ENCODE measurements at regions not wholly inside any gene's neighbourhood (a gene's known extent, or its start where the extent isn't known, plus 50 kb on each side); places are given as distances from the start of the nearest gene placed in this dataset.

DNA sequence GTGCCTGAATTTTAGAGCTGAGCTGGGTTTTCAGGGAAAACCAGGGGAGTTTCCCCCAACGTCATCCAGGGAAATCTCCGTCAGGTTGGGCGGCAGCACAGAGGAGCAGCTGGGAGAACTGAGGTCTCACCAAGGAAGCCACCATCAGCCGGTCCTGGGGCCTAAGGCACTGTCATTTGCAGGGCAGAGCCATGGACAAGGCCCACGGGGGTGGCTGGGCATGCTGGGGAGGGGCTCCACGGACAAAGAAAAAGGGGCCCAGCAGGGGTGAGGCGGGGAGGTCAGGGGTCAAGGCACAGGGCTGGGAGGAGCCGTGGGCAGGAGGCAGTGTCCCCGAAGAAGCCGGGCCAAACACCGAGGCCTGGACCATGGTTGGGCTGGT is 109.8 kb downstream of the HMX1 start:
- no peak for DNase-seq (ENCODE audit: low read depth, low spot score)
- no peak overlapping the region for H3K4me3 ChIP-seq (ENCODE audit: low read length)

DNA sequence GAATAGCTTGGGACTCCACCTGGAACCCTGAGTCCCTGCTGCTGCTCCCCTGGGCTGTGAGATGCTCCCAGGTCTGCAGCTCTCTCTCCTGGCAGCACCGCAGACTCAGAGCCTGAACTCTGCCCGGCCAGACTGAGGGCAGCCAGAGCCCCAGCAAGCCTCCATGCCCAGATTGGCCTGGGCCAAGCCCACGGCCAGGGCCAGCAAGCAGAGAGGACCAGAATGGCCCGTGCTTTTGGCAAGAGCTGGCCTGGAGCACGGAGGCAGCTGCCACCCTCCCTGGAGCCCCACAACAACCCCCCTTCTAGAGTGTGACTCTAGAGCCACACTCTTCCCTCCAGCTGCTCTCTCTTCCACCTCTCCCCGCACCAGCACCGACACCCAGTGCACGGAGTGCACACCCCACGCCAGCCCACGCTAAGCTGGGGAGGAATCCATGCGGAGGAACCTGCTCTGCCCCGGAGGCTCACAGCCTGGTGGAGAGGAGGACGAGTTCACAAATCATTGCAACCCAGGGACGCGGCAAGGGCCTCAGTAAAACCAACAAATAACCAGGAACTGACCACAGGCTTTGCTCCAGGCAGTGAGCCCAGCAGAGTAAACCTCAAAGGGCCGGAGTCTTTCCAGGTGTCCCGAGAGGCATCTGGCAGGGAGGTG is 110.3 kb downstream of the HMX1 start:
- no peak for DNase-seq (ENCODE audit: low read depth, low spot score)
- H3K4me3 ChIP-seq (ENCODE audit: low read length), result no peak overlapping the region

DNA sequence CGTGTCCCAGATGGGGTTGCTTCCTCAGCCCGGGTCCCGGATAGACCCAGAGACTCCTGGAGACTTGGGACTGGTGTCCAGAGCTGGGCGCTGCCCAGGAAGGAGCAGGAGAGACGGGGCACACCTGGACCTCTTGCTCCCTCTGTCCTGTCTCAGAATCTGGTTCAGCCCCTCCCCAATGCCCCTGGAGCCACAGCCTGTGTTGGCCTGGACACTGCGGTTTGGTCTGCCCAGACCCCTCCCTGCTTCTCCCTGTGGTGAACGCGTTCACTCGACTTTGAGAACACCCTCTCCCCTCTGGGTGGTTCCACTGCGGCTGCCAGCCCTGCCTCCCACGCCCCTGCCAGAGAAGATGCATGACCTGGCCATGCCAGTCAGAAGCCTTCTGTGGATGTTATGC is 111.1 kb downstream of the HMX1 start:
- no peak for DNase-seq (ENCODE audit: low read depth, low spot score)
- no peak overlapping the region for H3K4me3 ChIP-seq (ENCODE audit: low read length)

DNA sequence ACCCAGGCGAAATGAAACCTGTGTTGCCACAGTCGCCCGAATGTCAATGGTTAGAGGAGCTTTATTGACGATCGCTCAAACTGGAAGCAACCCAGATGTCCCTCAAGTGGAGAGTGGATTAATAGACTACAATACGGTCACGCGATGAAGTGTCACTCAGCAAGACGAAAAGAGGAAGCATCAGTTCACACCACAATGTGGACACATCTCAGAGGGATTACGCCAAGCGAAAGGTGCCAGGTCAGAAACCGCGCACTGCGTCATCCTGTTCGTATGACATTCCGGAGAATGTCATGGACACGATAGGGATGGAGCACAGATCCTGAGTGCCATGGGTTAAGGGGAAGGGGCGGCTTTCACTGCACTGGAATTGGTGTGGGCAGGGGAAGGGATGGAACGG is 111.7 kb downstream of the HMX1 start:
- no peak overlapping the region for H3K4me3 ChIP-seq (ENCODE audit: low read length)
- DNase-seq (ENCODE audit: low read depth, low spot score), result no peak

DNA sequence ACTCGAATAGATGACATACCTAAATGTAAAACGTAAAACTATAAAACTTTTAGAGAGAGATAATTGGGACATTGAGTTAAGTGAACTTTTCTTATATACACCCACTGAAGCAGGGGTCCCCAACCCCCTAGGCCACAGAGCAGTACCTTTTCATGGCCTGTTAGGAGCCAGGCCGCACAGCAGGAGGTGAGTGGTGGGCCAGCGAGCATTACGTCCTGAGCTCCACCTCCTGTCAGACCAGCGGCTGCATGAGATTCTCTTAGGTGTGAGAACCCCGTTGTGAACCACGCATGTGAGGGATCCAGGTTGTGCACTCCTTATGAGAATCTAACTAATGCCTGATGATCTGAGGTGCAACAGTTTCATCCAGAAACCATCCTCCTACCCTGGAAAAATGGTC is 114.8 kb downstream of the HMX1 start:
- H3K4me3 ChIP-seq (ENCODE audit: low read length), result no peak overlapping the region
- DNase-seq (ENCODE audit: low read depth, low spot score), result no peak

DNA sequence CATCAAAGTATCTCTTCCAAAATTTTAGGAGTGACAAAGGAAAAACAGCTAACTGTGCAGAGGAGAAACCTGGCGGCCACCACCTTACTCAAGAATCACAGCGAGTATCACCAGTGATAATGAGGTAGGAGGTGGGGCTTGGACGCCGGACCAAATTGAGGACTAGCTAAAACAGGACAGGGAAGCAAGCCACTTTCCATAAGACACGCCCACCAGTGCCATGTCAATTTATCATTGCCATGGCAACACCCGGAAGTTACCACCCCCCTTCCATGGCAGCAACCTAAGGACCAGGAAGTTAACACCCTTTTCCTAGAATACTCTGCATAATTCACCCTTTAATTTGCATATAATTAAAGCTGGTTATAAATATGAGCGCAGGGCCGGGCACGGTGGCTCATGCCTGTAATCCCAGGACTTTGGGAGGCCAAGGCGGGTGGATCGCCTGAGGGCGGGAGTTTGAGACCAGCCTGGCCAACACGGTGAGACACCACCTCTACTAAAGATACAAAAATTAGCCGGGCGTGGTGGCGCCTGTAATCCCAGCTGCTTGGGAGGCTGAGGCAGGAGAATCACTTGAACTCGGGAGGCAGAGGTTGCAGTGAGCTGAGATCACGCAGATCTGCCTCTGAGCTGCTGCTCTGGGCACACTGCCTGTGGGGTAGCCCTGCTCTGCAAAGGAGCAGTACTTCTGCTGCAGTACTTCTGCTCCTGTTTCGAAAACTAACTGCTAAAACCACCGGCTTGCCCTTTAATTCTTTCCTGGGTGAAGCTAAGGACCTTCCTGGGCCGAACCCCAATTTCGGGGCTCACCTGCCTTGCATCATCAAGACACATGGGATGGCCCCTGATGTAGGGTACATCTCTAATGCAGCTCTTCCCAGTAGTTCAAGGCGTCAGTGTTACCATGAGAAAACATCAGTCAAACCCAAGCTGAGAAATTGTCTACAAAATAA is 116.7 kb downstream of the HMX1 start:
- no peak overlapping the region for H3K4me3 ChIP-seq (ENCODE audit: low read length)
- no peak for DNase-seq (ENCODE audit: low read depth, low spot score)

DNA sequence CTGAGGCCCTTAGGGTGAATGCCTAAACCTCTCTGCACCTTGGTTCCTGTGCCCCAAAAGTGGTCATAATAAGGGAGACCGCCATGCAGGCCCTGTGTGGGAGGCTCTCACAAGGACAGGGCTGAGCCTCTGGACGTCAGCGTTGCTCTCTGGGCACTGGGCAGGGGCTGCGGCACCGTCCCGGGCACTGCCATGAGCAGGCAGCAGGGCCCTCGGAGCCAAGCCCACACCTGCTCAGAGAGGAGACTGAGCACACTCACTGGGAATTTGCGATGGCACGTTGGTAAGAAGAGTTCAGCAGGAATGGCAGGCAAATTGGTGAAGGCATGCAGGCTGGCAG is 123.4 kb downstream of the HMX1 start:
- no peak for DNase-seq (ENCODE audit: low read depth, low spot score)
- no peak overlapping the region for H3K4me3 ChIP-seq (ENCODE audit: low read length)

DNA sequence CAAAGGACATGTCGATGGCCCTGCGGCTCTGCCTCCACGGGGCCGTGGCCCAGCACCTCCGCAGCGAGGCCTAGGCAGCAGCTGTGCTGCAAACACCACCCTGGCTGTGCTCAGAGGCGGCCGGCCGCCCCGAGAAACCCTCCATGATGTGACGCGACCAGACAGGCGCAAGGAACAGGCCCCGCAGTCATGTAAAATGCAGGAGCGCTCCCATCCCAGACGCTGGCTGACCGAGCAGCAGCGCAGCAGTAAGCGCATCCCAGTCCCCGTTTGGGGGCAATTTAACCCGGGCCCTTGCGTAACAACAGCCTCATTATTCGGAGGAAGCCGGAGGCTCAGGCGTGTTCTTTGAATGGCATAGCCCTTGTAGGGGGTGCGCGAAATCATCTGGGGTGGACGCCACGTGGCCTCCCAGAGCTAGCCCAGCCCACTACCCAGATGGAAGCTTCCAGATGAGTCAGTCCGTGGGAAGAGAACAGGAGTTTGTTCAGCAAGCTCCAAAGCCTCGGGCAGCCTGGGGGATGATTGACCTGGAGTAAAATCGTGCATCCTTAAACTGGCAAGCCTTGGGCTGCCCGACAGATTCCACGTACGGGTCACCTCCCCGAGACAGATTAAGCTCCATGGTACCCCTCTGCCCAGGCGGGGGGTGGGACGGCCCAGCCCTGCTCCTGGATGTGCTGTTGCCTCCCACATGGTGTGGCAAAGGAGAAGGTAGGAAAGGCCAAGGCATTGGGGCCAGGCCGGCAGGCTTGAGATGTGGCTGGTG is 124.0 kb downstream of the HMX1 start:
- no peak for DNase-seq (ENCODE audit: low read depth, low spot score)
- no peak overlapping the region for H3K4me3 ChIP-seq (ENCODE audit: low read length)

DNA sequence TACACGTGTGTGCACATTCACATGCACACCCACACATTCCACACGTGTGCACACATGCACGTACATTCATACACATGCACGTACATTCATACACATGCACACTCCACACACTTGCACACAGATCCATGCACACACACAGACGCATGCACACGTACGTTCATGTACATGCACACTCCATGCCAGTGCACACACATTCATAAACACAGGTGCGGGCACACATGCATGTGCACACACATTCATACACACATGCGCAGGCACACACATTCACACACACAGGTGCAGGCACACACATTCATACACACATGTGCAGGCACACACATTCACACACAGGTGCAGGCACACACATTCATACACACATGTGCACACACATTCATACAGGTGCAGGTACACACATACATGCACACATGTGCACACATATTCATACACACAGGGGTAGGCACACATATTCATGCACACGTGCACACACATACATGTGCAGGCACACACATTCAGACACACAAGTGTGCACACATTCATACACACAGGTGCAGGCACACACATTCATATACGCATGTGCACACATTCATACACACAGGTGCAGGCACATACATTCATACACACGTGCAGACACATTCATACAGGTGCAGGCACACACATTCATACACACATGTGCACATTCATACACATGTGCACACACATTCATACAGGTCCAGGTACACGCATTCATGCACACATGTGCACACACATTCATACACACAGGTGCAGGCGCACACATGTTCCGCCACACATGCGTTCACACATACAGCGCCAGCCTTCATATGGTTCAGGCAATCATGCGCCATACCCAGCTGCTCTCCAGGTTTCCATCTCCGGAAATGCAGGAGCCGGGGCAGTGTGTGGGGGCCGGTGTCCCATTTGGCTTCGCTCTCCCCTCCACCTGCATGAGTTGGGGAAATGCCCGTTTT is 124.8 kb downstream of the HMX1 start:
- no peak for DNase-seq (ENCODE audit: low read depth, low spot score)
- no peak overlapping the region for H3K4me3 ChIP-seq (ENCODE audit: low read length)

DNA sequence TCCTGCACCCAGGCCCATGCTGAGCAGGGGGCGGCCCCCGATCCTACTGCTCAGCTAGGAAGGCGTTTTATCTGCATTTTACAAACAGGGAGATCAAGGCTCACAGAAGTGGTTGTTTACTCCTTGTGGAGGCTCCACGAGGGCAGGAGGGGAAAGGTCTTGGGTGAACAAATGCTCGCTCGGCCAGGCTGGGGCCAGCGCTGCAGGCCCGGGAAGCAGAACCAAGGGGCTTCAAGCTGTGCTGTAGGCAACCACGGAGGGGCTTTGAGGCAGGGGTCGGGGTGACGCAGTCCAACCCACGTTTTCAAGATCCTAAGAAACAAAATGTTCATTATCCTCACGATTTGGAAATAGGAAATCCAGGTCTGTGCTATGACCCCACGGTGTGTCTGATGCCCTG is 125.8 kb downstream of the HMX1 start:
- no peak overlapping the region for H3K4me3 ChIP-seq (ENCODE audit: low read length)
- DNase-seq (ENCODE audit: low read depth, low spot score), result no peak

DNA sequence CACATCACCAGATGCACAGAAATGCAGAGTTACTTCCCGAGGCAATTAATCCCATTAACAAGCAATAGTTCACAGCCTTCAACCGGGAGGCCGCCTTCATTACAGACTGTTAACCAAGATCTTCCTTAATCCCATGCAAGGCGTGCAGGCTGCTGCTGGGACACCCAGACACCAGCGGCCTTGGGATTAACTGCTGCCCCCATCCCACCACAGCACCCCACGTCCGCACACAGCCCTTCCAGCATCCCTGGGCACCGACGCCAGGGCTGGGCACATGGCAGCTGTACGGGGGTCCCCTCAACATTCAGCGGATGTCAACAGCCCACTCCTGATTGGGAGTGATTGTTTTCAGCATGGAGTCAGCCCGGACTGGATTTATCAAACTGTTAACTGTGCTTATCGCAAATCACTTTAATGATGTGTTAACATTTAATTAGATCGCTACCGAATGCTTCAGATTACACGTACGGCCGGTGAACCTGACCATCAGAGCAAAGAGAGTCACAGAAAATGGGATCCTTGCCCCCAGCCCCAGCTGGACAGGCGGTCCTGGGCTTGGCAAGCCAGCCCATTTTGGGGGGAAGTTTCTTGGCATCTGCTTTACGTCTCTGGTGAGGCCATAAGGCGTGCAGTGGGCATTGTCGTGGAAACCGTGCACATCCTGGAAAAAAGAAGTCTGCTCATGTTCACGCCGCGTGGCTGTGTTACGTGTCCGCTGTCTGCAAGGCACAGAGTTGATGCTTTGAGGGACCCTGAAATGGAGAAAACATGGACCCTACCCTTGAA is 126.4 kb downstream of the HMX1 start:
- H3K4me3 ChIP-seq (ENCODE audit: low read length), result no peak overlapping the region
- no peak for DNase-seq (ENCODE audit: low read depth, low spot score)

DNA sequence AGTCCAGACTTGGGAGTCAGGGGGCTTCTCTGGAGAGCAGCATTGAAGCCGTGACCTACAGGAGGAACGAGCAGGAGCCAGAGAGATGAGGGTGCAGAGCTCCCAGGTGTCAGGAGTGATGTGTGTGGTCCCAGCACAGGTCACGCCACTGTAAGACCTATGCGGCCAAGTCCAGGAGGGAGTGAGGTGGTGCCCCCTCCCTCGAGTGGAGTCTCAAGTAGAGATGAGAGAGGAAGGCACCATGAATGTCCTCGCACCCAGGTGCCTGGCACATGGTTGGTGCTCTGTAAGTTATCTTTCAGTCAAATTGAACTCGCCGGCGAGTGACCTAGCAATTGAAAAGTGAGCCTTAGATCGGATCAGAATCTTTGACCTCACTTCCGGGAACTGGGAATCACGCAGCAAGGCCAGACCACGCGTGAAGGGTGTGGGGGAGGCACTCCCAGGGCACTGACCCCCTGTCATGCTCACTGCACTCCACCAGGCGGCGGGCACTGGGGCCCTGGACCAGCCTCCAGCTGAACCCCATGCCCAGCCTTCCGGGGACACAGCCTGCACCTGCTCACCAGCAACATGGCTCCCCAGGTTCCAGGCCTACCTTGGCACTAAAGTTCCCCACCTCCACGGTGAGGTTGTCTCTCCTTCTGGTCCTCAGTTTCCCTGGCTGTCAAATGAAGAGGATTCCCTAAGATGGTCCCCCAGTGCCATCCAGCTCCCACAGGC is 127.4 kb downstream of the HMX1 start:
- DNase-seq (ENCODE audit: low read depth, low spot score), result no peak
- H3K4me3 ChIP-seq (ENCODE audit: low read length), result no peak overlapping the region

DNA sequence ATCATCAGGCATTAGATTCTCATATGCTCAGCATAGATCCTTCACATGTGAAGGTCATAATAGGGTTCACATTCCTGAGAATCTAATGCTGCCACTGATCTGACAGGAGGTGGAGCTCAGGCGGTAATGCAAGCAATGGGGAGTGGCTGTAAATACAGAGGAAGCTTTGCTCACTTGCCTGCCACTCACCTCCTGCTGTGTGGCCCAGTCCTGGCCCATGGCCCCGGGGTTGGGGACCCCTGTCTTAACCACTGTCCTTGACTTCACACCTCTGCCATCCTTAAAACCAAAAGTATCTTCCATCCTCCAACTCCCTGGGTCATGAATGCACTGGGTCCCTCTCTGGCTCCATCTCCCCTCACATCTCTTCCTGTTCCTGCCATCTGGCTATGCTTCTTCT is 129.1 kb downstream of the HMX1 start:
- H3K4me3 ChIP-seq (ENCODE audit: low read length), result no peak overlapping the region
- DNase-seq (ENCODE audit: low read depth, low spot score), result no peak

DNA sequence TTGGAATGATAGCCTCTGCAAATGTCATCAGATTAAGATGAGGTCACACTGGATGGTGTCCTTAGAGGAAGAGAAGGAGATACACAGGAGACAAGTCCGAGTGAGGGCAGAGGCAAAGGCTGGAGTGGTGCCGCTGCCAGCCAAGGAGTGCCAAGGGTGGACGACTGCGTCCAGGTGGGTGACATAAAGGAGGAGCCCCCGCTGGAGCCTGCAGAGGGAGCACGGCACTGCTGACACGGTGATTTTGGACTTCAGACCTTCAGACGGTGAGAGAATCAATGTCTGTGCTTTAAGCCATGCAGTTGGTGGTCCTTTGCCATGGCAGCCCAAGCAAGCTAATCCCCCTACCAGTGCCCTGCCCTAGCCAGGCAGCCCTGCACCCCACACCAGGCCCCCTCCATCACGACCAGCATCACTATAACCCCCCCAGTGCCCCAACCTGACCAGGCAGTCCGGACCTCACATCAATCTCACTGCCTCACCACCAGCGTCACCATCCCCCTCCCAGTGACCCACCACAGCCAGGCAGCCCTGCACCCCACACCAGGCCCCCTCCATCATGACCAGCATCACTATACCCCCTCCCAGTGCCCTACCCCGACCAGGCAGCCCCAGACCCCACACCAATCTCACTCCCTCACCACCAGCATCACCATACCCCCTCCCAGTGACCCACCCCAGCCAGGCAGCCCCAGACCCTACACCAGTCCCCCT is 130.0 kb downstream of the HMX1 start:
- no peak for DNase-seq (ENCODE audit: low read depth, low spot score)
- no peak overlapping the region for H3K4me3 ChIP-seq (ENCODE audit: low read length)

DNA sequence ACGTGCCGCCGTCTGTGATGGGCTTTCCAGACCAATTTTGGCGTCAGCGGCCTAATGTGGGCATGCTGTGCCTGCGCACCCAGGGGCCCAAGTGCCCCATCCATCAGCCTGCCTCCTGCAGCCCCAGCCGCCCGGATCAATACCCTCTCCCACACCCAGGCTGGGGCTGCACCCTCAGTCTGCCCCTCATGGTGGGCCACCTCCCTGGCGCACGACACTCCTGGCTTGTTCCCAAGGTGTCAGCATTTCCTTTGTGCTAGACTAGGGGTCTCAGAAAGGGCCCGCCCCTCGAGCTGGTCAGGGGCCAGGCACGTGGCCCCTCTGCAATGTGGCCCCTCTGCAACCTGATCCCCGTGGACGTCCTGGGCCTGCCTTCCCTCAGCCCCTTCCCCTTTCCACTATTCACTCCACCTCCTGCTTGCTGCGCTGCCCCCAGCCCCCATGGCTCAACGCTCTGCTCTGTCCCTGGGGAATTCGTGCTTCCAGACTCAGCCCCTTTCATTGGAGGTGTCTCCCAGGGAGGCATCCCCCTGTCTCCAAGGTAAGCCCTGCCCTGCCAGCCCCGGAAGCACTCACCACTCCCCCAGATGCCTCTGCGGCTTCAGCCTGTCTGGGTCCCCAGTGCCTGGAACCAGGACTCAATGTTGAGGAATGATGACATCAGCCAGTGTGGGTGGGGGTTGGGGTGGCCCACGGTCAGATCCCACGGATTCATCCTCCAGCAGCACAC is 130.8 kb downstream of the HMX1 start:
- H3K4me3 ChIP-seq (ENCODE audit: low read length), result no peak overlapping the region
- DNase-seq (ENCODE audit: low read depth, low spot score), result no peak

DNA sequence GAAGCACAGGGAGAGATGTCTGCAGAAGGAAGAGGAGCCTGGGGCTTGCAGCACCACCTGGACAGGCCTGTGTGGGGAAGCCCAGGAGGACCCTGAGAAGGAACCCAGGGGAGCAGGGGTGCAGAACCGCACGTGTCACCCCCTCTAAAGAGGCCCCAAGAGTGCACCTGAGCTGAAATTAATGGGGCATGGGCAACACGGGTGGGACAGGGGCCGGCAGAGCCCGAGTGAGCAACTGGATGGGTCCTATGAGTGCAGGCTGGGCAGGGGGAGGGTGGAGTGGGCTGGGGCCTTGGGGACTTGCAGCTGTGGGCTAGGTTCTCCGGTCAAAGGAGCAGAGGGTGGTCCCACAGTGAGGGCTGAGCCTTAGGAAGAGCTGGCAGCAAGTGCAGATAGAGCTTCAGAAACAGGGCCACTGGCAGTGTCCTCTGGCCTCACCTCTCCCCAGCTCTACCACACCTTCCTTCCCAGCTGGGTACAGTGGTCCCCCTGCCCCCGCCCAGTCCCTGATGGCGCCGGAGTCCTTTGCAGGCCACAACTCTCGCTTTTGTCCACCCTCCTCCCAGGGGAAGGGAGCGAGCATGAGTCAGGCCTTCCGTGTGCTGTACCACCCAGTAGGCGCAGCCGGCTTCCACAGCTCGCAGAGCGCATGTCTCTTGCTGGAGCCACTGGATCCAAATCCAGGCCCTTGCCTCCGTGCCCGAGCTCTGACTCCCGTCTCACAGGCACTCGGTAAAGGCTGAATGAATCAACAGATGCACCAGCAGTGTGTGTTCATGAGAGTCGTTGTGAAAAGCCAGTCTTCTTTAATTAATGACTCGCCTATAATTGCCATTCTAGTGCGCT is 131.6 kb downstream of the HMX1 start:
- no peak overlapping the region for H3K4me3 ChIP-seq (ENCODE audit: low read length)
- no peak for DNase-seq (ENCODE audit: low read depth, low spot score)
